ENCODE measurements at regions not wholly inside any gene's neighbourhood (a gene's known extent, or its start where the extent isn't known, plus 50 kb on each side); places are given as distances from the start of the nearest gene placed in this dataset.

DNA sequence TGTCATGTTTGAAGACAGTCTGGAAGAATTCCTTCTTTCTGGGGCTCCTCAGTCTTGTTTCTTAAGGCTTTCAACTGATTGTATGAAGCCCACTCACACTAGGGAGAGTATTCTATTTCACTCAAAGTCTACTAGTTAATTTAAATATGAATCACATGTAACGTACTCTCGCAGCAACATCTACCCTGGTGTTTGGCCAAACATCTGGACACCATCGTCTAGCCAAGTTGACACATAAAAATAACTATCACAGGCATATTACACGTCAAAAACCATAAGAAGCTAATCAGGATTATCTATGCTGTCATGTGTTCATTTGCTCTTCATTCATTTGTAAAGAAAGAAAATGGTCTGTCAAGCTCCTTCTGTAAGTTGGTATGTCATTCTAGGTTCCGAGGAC is 787.4 kb downstream of the KCNJ2 start:
- Histone ChIP-seq H3K27ac (ENCODE audit: low read depth, low read length, poor library complexity, severe bottlenecking) (no peak overlapping the region), H3F3A (ENCODE audit: insufficient read depth, low read length) (no peaks in the 10 kb centered on the region), H2AFZ (ENCODE audit: low read length) (no peak overlapping the region), H3K36me3 (ENCODE audit: insufficient read depth, low read length) (no peaks in the 10 kb centered on the region), H3K79me2 (ENCODE audit: insufficient read depth, low read length) (no peaks in the 10 kb centered on the region), H3K9me2 (ENCODE audit: low read depth, low read length) (no peaks in the 10 kb centered on the region), H3K9me3 (ENCODE audit: low read length) (no peaks in the 10 kb centered on the region), H3K4me1 (ENCODE audit: insufficient read depth, low read length, severe bottlenecking) (no peaks in the 10 kb centered on the region), H3K9ac (ENCODE audit: low read length) (no peak overlapping the region), H3K4me3 (ENCODE audit: low read depth, low read length, poor library complexity, severe bottlenecking) (no peak overlapping the region), H3K27me3 (ENCODE audit: insufficient read depth, low read length) (no peaks in the 10 kb centered on the region), H4K20me1 (ENCODE audit: insufficient read depth, low read length) (no peaks in the 10 kb centered on the region), H3K4me2 (ENCODE audit: low read length) (no peak overlapping the region)
- no peak for TF ChIP-seq EZH2 (IDR thresholded peaks at IDR 0.05; ENCODE audit: borderline replicate concordance, low read length)
- TF ChIP-seq, protein P1, sequence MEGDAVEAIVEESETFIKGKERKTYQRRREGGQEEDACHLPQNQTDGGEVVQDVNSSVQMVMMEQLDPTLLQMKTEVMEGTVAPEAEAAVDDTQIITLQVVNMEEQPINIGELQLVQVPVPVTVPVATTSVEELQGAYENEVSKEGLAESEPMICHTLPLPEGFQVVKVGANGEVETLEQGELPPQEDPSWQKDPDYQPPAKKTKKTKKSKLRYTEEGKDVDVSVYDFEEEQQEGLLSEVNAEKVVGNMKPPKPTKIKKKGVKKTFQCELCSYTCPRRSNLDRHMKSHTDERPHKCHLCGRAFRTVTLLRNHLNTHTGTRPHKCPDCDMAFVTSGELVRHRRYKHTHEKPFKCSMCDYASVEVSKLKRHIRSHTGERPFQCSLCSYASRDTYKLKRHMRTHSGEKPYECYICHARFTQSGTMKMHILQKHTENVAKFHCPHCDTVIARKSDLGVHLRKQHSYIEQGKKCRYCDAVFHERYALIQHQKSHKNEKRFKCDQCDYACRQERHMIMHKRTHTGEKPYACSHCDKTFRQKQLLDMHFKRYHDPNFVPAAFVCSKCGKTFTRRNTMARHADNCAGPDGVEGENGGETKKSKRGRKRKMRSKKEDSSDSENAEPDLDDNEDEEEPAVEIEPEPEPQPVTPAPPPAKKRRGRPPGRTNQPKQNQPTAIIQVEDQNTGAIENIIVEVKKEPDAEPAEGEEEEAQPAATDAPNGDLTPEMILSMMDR (IDR thresholded peaks at IDR 0.05; ENCODE audit: low read length): no peak

DNA sequence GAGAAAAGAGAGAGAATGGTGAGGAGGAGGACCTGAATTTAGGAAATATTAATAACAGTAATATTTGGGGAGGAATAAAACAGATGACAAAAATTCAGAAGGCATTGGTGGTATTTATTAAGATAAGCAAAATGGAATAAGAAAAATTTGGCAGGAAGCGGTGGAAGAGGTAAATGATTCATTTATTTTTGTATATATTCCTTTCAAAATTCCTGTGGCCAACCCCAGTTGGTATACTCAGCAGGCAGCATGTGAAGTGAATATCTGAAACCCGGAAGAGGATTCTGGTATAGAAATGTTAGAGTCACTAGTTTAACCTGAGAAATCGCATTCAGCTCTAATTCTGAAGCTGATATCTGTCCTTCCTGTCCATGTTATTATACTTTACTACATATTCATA is 792.0 kb downstream of the KCNJ2 start:
- no peak overlapping the region for H3K27ac ChIP-seq (ENCODE audit: low read depth, low read length, poor library complexity, severe bottlenecking)
- H3K9ac ChIP-seq (ENCODE audit: low read length): no peak overlapping the region
- H2AFZ ChIP-seq (ENCODE audit: low read length): no peak overlapping the region
- H4K20me1 ChIP-seq (ENCODE audit: insufficient read depth, low read length): no peaks in the 10 kb centered on the region
- H3K36me3 ChIP-seq (ENCODE audit: insufficient read depth, low read length): no peaks in the 10 kb centered on the region
- no peaks in the 10 kb centered on the region for H3K9me2 ChIP-seq (ENCODE audit: low read depth, low read length)
- TF ChIP-seq, protein P1 (IDR thresholded peaks at IDR 0.05; ENCODE audit: low read length): no peak
- no peak for TF ChIP-seq EZH2 (IDR thresholded peaks at IDR 0.05; ENCODE audit: borderline replicate concordance, low read length)
- H3K4me2 ChIP-seq (ENCODE audit: low read length): no peak overlapping the region
- H3K4me3 ChIP-seq (ENCODE audit: low read depth, low read length, poor library complexity, severe bottlenecking): no peak overlapping the region
- H3K9me3 ChIP-seq (ENCODE audit: low read length): no peaks in the 10 kb centered on the region
- H3K4me1 ChIP-seq (ENCODE audit: insufficient read depth, low read length, severe bottlenecking): no peaks in the 10 kb centered on the region
- no peaks in the 10 kb centered on the region for H3K79me2 ChIP-seq (ENCODE audit: insufficient read depth, low read length)
- no peaks in the 10 kb centered on the region for H3F3A ChIP-seq (ENCODE audit: insufficient read depth, low read length)
- no peaks in the 10 kb centered on the region for H3K27me3 ChIP-seq (ENCODE audit: insufficient read depth, low read length)

DNA sequence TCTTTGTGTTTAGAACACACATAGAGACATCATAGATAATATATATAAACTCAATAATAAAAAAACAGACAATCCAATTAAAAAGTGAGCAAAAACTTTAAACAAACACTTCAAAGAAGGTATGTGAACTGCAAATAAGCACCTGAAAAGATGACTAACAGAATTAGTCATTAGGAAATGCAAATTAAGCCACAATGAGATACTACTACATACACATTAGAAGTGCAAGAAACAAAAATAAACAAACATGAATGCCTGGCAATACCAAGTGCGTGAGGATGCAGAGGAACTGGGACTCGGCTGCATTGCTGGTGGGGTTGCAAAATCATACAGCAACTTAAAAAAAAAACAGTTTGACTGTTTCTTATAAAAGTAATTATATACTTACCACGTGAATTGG is 799.0 kb downstream of the KCNJ2 start:
- H3K9me3 ChIP-seq (ENCODE audit: low read length): no peaks in the 10 kb centered on the region
- no peaks in the 10 kb centered on the region for H3K4me1 ChIP-seq (ENCODE audit: insufficient read depth, low read length, severe bottlenecking)
- H3K36me3 ChIP-seq (ENCODE audit: insufficient read depth, low read length): no peaks in the 10 kb centered on the region
- H2AFZ ChIP-seq (ENCODE audit: low read length): no peak overlapping the region
- no peak overlapping the region for H3K4me3 ChIP-seq (ENCODE audit: low read depth, low read length, poor library complexity, severe bottlenecking)
- H3F3A ChIP-seq (ENCODE audit: insufficient read depth, low read length): no peaks in the 10 kb centered on the region
- H3K79me2 ChIP-seq (ENCODE audit: insufficient read depth, low read length): no peaks in the 10 kb centered on the region
- no peaks in the 10 kb centered on the region for H3K9me2 ChIP-seq (ENCODE audit: low read depth, low read length)
- no peak overlapping the region for H3K4me2 ChIP-seq (ENCODE audit: low read length)
- TF ChIP-seq, protein P1 (IDR thresholded peaks at IDR 0.05; ENCODE audit: low read length): no peak
- no peak for TF ChIP-seq EZH2 (IDR thresholded peaks at IDR 0.05; ENCODE audit: borderline replicate concordance, low read length)
- H3K9ac ChIP-seq (ENCODE audit: low read length): no peak overlapping the region
- H3K27me3 ChIP-seq (ENCODE audit: insufficient read depth, low read length): no peaks in the 10 kb centered on the region
- H3K27ac ChIP-seq (ENCODE audit: low read depth, low read length, poor library complexity, severe bottlenecking): no peak overlapping the region
- H4K20me1 ChIP-seq (ENCODE audit: insufficient read depth, low read length): no peaks in the 10 kb centered on the region

All from OCI-LY1 (cell line).